Liver (tissue), 8 donors: ENCODE measurements at regions not wholly inside any gene's neighbourhood (a gene's known extent, or its start where the extent isn't known, plus 50 kb on each side); places are given as distances from the start of the nearest gene placed in this dataset.

Experiments
- DNase-seq: peaks from one replicate; pipeline ENCODE4 v3.0.0-alpha.2; 2017; ENCODE audit warnings: low spot score
- H3K27ac ChIP-seq, 2 donors: one replicate each; pipeline ENCODE4 v1.7.0; 2013; ENCODE audit warnings: inconsistent platforms in 2 of 2, low read length in 2 of 2, control low read depth in 1 of 2, low read depth in 1 of 2, mild to moderate bottlenecking in 1 of 2
- H3K27me3 ChIP-seq, 4 donors: one replicate each; pipeline versions ENCODE4 v1.6.1 to v1.7.0; 2013; ENCODE audit warnings: low read length in 3 of 4, inconsistent platforms in 1 of 4, mild to moderate bottlenecking in 1 of 4, moderate library complexity in 1 of 4; ENCODE audit not compliant: control insufficient read depth in 4 of 4, insufficient read depth in 4 of 4
- H3K36me3 ChIP-seq, 4 donors: one replicate each; pipeline versions ENCODE4 v1.6.1 to v1.7.0; 2013; ENCODE audit warnings: low read length in 3 of 4, mild to moderate bottlenecking in 3 of 4, low read depth in 1 of 4, moderate library complexity in 1 of 4; ENCODE audit not compliant: control insufficient read depth in 4 of 4, insufficient read depth in 3 of 4
- H3K4me1 ChIP-seq, 4 donors: one replicate each; pipeline versions ENCODE4 v1.6.1 to v1.7.0; 2013; ENCODE audit warnings: low read length in 3 of 4, mild to moderate bottlenecking in 3 of 4, moderate library complexity in 1 of 4; ENCODE audit not compliant: control insufficient read depth in 4 of 4, insufficient read depth in 4 of 4
- H3K4me3 ChIP-seq, 3 donors: one replicate each; pipeline versions ENCODE4 v1.6.1 to v1.7.0; 2013; ENCODE audit warnings: low read length in 3 of 3, control low read depth in 1 of 3, low read depth in 1 of 3, mild to moderate bottlenecking in 1 of 3
- H3K9ac ChIP-seq, 2 donors: one replicate each; pipeline ENCODE4 v1.7.0; 2013; ENCODE audit warnings: low read length in 2 of 2, mild to moderate bottlenecking in 2 of 2, moderate library complexity in 2 of 2, control low read depth in 1 of 2, low read depth in 1 of 2
- H3K9me3 ChIP-seq, 4 donors: one replicate each; pipeline versions ENCODE4 v1.6.1 to v1.7.0; 2013; ENCODE audit warnings: low read length in 3 of 4; ENCODE audit not compliant: control insufficient read depth in 4 of 4
- EGR1 ChIP-seq, 2 donors: IDR thresholded peaks; 2 replicates each; pipeline ENCODE4 v1.6.1; 2016 to 2018; ENCODE audit warnings: antibody characterized with exemption in 2 of 2, low read depth in 2 of 2
- FOXA2 ChIP-seq: IDR thresholded peaks from 2 replicates; pipeline ENCODE4 v1.6.1; 2016; ENCODE audit warnings: antibody characterized with exemption
- GABPA ChIP-seq, 2 donors: IDR thresholded peaks in 1 of 2; conservative IDR thresholded peaks in 1 of 2; 2 replicates each; pipeline ENCODE4 v1.6.1; 2016; ENCODE audit warnings: antibody characterized with exemption in 2 of 2, mild to moderate bottlenecking in 1 of 2, moderate library complexity in 1 of 2
- HNF4G ChIP-seq: IDR thresholded peaks from 2 replicates; pipeline ENCODE4 v1.6.1; 2016; ENCODE audit warnings: antibody characterized with exemption
- NR2F2 ChIP-seq: IDR thresholded peaks from 2 replicates; pipeline ENCODE4 v1.6.1; 2016; ENCODE audit warnings: antibody characterized with exemption
- RAD21 ChIP-seq, 2 donors: IDR thresholded peaks; 2 replicates each; pipeline ENCODE4 v1.6.1; 2016; ENCODE audit warnings: antibody characterized with exemption in 2 of 2, mild to moderate bottlenecking in 2 of 2
- RXRA ChIP-seq, 2 donors: IDR thresholded peaks; 2 replicates each; pipeline ENCODE4 v1.6.1; 2017 to 2018; ENCODE audit warnings: antibody characterized with exemption in 2 of 2, mild to moderate bottlenecking in 1 of 2
- SP1 ChIP-seq: IDR thresholded peaks from 2 replicates; pipeline ENCODE4 v1.6.1; 2018; ENCODE audit warnings: antibody characterized with exemption, mild to moderate bottlenecking
- TAF1 ChIP-seq: conservative IDR thresholded peaks from 2 replicates; pipeline ENCODE4 v1.6.1; 2016; ENCODE audit warnings: antibody characterized with exemption, mild to moderate bottlenecking
- YY1 ChIP-seq: IDR thresholded peaks from 2 replicates; pipeline ENCODE4 v1.6.1; 2016; ENCODE audit warnings: antibody characterized with exemption, mild to moderate bottlenecking
- WGBS: extraction: QIAGEN DNeasy Blood & Tissue Kit; methylation state at CpG from one replicate; pipeline ENCODE4 v1.1.7; 2013; 5-methylcytosine and 5-hydroxymethylcytosine counted together
- TF ChIP-seq, protein P1 (sequence below): IDR thresholded peaks from 2 replicates; pipeline ENCODE4 v1.6.1; 2016; ENCODE audit warnings: antibody characterized with exemption, mild to moderate bottlenecking
- TF ChIP-seq, protein P2 (sequence below): IDR thresholded peaks from 2 replicates; pipeline ENCODE4 v1.6.1; 2016; ENCODE audit warnings: antibody characterized with exemption
- TF ChIP-seq, protein P3 (sequence below): fragments of 150-350 bp; IDR thresholded peaks from 2 replicates; pipeline ENCODE4 v1.5.1; 2017; ENCODE audit warnings: improper control_type of control experiment, low read depth, low read length; ENCODE audit not compliant: missing input control
- donor health status: healthy.
- donor health status: healthy.
- donor health status: healthy.
- donor health status: healthy.
- donor health status: healthy.

DNA sequence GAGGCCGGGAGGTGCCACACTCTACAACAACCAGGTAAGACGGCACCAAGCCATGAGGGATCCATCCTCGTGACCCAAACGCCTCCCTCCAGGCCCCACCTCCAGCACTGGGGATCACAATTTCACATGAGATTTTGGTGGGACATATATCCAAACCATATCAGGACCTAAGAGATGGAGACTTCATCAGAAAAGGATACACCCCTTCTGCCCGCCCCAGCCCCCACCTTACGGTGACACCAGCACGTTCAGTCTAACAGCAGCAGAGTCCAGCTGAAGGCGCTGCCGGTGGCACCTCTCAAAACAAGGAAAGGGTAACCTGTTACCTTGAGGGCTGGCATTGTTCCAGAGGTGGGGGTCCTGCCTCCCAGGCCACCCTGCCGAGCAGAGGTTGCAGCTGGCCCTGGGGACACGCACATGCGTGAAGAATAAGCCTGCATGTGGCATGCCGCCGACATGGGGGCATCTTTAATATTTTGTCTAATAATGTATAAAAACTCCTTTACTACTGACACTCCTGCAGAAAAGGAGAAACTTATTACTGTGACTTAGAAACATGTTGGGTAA is 154.4 kb downstream of the GALR1 start:
- no peaks in the 10 kb centered on the region for H3K36me3 ChIP-seq
- H3K4me1 ChIP-seq: no peaks in the 10 kb centered on the region
- 87% methylated on average over 14 of the region's 14 CpGs for WGBS
- no peak overlapping the region for H3K4me3 ChIP-seq
- peaks cover 0 to under 1% (median 0%) of the 10 kb centered on the region in 4 donors for H3K27me3 ChIP-seq
- TF ChIP-seq, protein P1, sequence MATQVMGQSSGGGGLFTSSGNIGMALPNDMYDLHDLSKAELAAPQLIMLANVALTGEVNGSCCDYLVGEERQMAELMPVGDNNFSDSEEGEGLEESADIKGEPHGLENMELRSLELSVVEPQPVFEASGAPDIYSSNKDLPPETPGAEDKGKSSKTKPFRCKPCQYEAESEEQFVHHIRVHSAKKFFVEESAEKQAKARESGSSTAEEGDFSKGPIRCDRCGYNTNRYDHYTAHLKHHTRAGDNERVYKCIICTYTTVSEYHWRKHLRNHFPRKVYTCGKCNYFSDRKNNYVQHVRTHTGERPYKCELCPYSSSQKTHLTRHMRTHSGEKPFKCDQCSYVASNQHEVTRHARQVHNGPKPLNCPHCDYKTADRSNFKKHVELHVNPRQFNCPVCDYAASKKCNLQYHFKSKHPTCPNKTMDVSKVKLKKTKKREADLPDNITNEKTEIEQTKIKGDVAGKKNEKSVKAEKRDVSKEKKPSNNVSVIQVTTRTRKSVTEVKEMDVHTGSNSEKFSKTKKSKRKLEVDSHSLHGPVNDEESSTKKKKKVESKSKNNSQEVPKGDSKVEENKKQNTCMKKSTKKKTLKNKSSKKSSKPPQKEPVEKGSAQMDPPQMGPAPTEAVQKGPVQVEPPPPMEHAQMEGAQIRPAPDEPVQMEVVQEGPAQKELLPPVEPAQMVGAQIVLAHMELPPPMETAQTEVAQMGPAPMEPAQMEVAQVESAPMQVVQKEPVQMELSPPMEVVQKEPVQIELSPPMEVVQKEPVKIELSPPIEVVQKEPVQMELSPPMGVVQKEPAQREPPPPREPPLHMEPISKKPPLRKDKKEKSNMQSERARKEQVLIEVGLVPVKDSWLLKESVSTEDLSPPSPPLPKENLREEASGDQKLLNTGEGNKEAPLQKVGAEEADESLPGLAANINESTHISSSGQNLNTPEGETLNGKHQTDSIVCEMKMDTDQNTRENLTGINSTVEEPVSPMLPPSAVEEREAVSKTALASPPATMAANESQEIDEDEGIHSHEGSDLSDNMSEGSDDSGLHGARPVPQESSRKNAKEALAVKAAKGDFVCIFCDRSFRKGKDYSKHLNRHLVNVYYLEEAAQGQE: no peak
- TF ChIP-seq FOXA2 (no peak), YY1 (no peak), RAD21 (IDR thresholded peaks at IDR 0.05) (no peak), SP1 (no peak), HNF4G (no peak), GABPA (IDR thresholded peaks at IDR 0.05 in 1 of 2, conservative IDR thresholded peaks at IDR 0.05 in 1 of 2) (no peak)
- TF ChIP-seq, protein P2, sequence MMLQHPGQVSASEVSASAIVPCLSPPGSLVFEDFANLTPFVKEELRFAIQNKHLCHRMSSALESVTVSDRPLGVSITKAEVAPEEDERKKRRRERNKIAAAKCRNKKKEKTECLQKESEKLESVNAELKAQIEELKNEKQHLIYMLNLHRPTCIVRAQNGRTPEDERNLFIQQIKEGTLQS: no peak
- TF ChIP-seq, protein P3, sequence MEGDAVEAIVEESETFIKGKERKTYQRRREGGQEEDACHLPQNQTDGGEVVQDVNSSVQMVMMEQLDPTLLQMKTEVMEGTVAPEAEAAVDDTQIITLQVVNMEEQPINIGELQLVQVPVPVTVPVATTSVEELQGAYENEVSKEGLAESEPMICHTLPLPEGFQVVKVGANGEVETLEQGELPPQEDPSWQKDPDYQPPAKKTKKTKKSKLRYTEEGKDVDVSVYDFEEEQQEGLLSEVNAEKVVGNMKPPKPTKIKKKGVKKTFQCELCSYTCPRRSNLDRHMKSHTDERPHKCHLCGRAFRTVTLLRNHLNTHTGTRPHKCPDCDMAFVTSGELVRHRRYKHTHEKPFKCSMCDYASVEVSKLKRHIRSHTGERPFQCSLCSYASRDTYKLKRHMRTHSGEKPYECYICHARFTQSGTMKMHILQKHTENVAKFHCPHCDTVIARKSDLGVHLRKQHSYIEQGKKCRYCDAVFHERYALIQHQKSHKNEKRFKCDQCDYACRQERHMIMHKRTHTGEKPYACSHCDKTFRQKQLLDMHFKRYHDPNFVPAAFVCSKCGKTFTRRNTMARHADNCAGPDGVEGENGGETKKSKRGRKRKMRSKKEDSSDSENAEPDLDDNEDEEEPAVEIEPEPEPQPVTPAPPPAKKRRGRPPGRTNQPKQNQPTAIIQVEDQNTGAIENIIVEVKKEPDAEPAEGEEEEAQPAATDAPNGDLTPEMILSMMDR: no peak
- H3K9me3 ChIP-seq: no peaks in the 10 kb centered on the region
- no peak for DNase-seq
- no peak overlapping the region for H3K9ac ChIP-seq
- H3K27ac ChIP-seq: no peak overlapping the region

DNA sequence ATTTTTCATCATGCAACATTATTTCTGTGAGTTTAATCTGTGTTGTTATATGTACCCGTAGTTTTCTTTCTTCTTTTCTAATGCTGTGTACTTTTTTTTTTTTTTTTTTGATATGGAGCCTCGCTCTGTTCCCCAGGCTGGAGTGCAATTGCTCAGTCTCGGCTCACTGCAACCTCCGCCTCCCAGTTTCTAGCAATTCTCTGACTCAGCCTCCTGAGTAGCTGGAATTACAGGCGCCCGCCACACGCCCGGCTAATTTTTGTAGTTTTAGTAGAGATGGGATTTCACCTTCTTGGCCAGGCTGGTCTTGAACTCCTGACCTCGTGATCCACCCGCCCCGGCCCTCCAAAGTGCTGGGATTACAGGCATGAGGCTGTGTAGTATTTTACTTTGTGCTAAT is 155.4 kb downstream of the GALR1 start:
- DNase-seq: no peak
- Histone ChIP-seq H3K27ac (no peak overlapping the region), H3K36me3 (no peaks in the 10 kb centered on the region), H3K4me3 (no peak overlapping the region), H3K4me1 (no peaks in the 10 kb centered on the region), H3K9me3 (no peaks in the 10 kb centered on the region), H3K27me3 (peaks cover 0 to 4% (median 0%) of the 10 kb centered on the region in 4 donors), H3K9ac (no peak overlapping the region)
- 81% methylated on average over 11 of the region's 11 CpGs for WGBS
- TF ChIP-seq SP1: no peak
- TF ChIP-seq EGR1 (IDR thresholded peaks at IDR 0.05; ENCODE audit: low read depth in 2 of 2): no peak
- no peak for TF ChIP-seq TAF1
- TF ChIP-seq HNF4G: no peak
- TF ChIP-seq NR2F2: no peak
- no peak for TF ChIP-seq RXRA (IDR thresholded peaks at IDR 0.05)
- TF ChIP-seq, protein P2: no peak
- TF ChIP-seq FOXA2: no peak
- no peak for TF ChIP-seq YY1
